ENCODE measurements at regions not wholly inside any gene's neighbourhood (a gene's known extent, or its start where the extent isn't known, plus 50 kb on each side); places are given as distances from the start of the nearest gene placed in this dataset.

GRCh38 chr6:168385037-168385759 is 55.8 kb upstream of the SMOC2 start:
- no peak for TF ChIP-seq CTCF (conservative IDR thresholded peaks at IDR 0.05; ENCODE audit: low read depth, low read length)
- no peak for TF ChIP-seq EZH2 (IDR thresholded peaks at IDR 0.05; ENCODE audit: low read length, unreplicated experiment)
- no peak for TF ChIP-seq EZH2phosphoT487 (IDR thresholded peaks at IDR 0.05; ENCODE audit: borderline replicate concordance, low read length)
